ENCODE measurements at regions not wholly inside any gene's neighbourhood (a gene's known extent, or its start where the extent isn't known, plus 50 kb on each side); places are given as distances from the start of the nearest gene placed in this dataset.

- TF ChIP-seq, protein P1, sequence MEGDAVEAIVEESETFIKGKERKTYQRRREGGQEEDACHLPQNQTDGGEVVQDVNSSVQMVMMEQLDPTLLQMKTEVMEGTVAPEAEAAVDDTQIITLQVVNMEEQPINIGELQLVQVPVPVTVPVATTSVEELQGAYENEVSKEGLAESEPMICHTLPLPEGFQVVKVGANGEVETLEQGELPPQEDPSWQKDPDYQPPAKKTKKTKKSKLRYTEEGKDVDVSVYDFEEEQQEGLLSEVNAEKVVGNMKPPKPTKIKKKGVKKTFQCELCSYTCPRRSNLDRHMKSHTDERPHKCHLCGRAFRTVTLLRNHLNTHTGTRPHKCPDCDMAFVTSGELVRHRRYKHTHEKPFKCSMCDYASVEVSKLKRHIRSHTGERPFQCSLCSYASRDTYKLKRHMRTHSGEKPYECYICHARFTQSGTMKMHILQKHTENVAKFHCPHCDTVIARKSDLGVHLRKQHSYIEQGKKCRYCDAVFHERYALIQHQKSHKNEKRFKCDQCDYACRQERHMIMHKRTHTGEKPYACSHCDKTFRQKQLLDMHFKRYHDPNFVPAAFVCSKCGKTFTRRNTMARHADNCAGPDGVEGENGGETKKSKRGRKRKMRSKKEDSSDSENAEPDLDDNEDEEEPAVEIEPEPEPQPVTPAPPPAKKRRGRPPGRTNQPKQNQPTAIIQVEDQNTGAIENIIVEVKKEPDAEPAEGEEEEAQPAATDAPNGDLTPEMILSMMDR (IDR thresholded peaks at IDR 0.05): no peak
- TF ChIP-seq POLR2A (IDR thresholded peaks at IDR 0.05): no peak
Observed at GRCh38 chr10:8902926-8903325, 848.4 kb downstream of the GATA3 start.

All from thyroid gland (tissue), 4 donors.